ENCODE measurements at regions not wholly inside any gene's neighbourhood (a gene's known extent, or its start where the extent isn't known, plus 50 kb on each side); places are given as distances from the start of the nearest gene placed in this dataset.

- no peak overlapping the region for H2BK12ac ChIP-seq (ENCODE audit: low read length in 2 of 2)
- H3K27ac ChIP-seq (ENCODE audit: low read length, poor library complexity, severe bottlenecking): no peak overlapping the region
- H3K79me1 ChIP-seq (replicated peaks; ENCODE audit: low read length, poor library complexity, severe bottlenecking): no peaks in the 10 kb centered on the region
- H2BK120ac ChIP-seq (ENCODE audit: low read depth, low read length): no peak overlapping the region
- H3K4me1 ChIP-seq (ENCODE audit: control insufficient read depth, insufficient read depth, low read depth, low read length): no peaks in the 10 kb centered on the region
- H2BK15ac ChIP-seq (ENCODE audit: low read depth, poor library complexity, severe bottlenecking): no peak overlapping the region
- no peak for DNase-seq
- H3K18ac ChIP-seq (ENCODE audit: low read depth in 1 of 2, low read length in 2 of 2): no peak overlapping the region
- H3K36me3 ChIP-seq (ENCODE audit: control insufficient read depth in 1 of 2, insufficient read depth in 2 of 2, low read depth in 1 of 2, low read length in 2 of 2): no peaks in the 10 kb centered on the region
- no peak overlapping the region for H3K9ac ChIP-seq (ENCODE audit: low read length)
- H3K23ac ChIP-seq (ENCODE audit: low read length in 2 of 2): no peak overlapping the region
- no peak overlapping the region for H2AFZ ChIP-seq (ENCODE audit: low read depth, low read length)
- H3K4me3 ChIP-seq (ENCODE audit: insufficient read depth in 1 of 2, low read depth in 1 of 2, low read length in 2 of 2): no peak overlapping the region
- peaks cover 6% of the 10 kb centered on the region for H3K9me3 ChIP-seq (ENCODE audit: control insufficient read depth, low read length)
- WGBS: 91% methylated on average over 4 of the region's 5 CpGs
- H4K91ac ChIP-seq (ENCODE audit: low read length): no peak overlapping the region
- H2BK5ac ChIP-seq (ENCODE audit: low read depth, low read length, poor library complexity, severe bottlenecking): no peak overlapping the region
- no peak overlapping the region for H3K4ac ChIP-seq (ENCODE audit: low read depth in 1 of 2, low read length in 2 of 2)
- H3K27me3 ChIP-seq (ENCODE audit: control insufficient read depth in 1 of 2, insufficient read depth in 1 of 2, low read length in 2 of 2): peaks cover 0 to 4% of the 10 kb centered on the region in 2 experiments
- H3K14ac ChIP-seq (ENCODE audit: low read length in 2 of 2): no peak overlapping the region
- no peak overlapping the region for H4K8ac ChIP-seq (ENCODE audit: low read length)
- H2AK5ac ChIP-seq (ENCODE audit: low read length, severe bottlenecking): no peak overlapping the region
- H3K4me2 ChIP-seq (ENCODE audit: low read length, poor library complexity, severe bottlenecking): no peak overlapping the region
Observed at GRCh38 chr3:16824081-16824696, 60.6 kb upstream of the PLCL2 start.

- H2BK5ac ChIP-seq (ENCODE audit: low read depth, low read length, poor library complexity, severe bottlenecking): no peak overlapping the region
- H4K8ac ChIP-seq (ENCODE audit: low read length): no peak overlapping the region
- H2BK120ac ChIP-seq (ENCODE audit: low read depth, low read length): no peak overlapping the region
- H3K9me3 ChIP-seq (ENCODE audit: control insufficient read depth, low read length): no peaks in the 10 kb centered on the region
- no peak for DNase-seq
- no peaks in the 10 kb centered on the region for H3K36me3 ChIP-seq (ENCODE audit: control insufficient read depth in 1 of 2, insufficient read depth in 2 of 2, low read depth in 1 of 2, low read length in 2 of 2)
- no peak overlapping the region for H2AK5ac ChIP-seq (ENCODE audit: low read length, severe bottlenecking)
- no peak overlapping the region for H3K27ac ChIP-seq (ENCODE audit: low read length, poor library complexity, severe bottlenecking)
- no peaks in the 10 kb centered on the region for H3K4me1 ChIP-seq (ENCODE audit: control insufficient read depth, insufficient read depth, low read depth, low read length)
- H4K91ac ChIP-seq (ENCODE audit: low read length): no peak overlapping the region
- H2BK12ac ChIP-seq (ENCODE audit: low read length in 2 of 2): no peak overlapping the region
- H3K23ac ChIP-seq (ENCODE audit: low read length in 2 of 2): no peak overlapping the region
- 78% methylated on average over 4 of the region's 5 CpGs for WGBS
- no peak overlapping the region for H2BK15ac ChIP-seq (ENCODE audit: low read depth, poor library complexity, severe bottlenecking)
- no peak overlapping the region for H3K18ac ChIP-seq (ENCODE audit: low read depth in 1 of 2, low read length in 2 of 2)
- H2AFZ ChIP-seq (ENCODE audit: low read depth, low read length): no peak overlapping the region
- H3K79me1 ChIP-seq (replicated peaks; ENCODE audit: low read length, poor library complexity, severe bottlenecking): no peaks in the 10 kb centered on the region
- no peak overlapping the region for H3K4me3 ChIP-seq (ENCODE audit: insufficient read depth in 1 of 2, low read depth in 1 of 2, low read length in 2 of 2)
- H3K27me3 ChIP-seq (ENCODE audit: control insufficient read depth in 1 of 2, insufficient read depth in 1 of 2, low read length in 2 of 2): peaks cover 0 to 4% of the 10 kb centered on the region in 2 experiments
- H3K9ac ChIP-seq (ENCODE audit: low read length): peak overlapping the region; percentile 23
- H3K4ac ChIP-seq (ENCODE audit: low read depth in 1 of 2, low read length in 2 of 2): no peak overlapping the region
- no peak overlapping the region for H3K14ac ChIP-seq (ENCODE audit: low read length in 2 of 2)
- H3K4me2 ChIP-seq (ENCODE audit: low read length, poor library complexity, severe bottlenecking): no peak overlapping the region
Observed at GRCh38 chr3:16825617-16826204, 59.0 kb upstream of the PLCL2 start.

GRCh38 chr3:16828815-16829214, 55.9 kb upstream of the PLCL2 start:
- Histone ChIP-seq H2AK5ac (ENCODE audit: low read length, severe bottlenecking) (no peak overlapping the region), H3K4me1 (ENCODE audit: control insufficient read depth, insufficient read depth, low read depth, low read length) (no peaks in the 10 kb centered on the region), H3K14ac (ENCODE audit: low read length in 2 of 2) (no peak overlapping the region), H2AFZ (ENCODE audit: low read depth, low read length) (no peak overlapping the region), H3K9me3 (ENCODE audit: control insufficient read depth, low read length) (no peaks in the 10 kb centered on the region), H3K27ac (ENCODE audit: low read length, poor library complexity, severe bottlenecking) (no peak overlapping the region), H2BK120ac (ENCODE audit: low read depth, low read length) (no peak overlapping the region), H3K4me2 (ENCODE audit: low read length, poor library complexity, severe bottlenecking) (no peak overlapping the region), H2BK12ac (ENCODE audit: low read length in 2 of 2) (no peak overlapping the region), H4K8ac (ENCODE audit: low read length) (no peak overlapping the region), H2BK5ac (ENCODE audit: low read depth, low read length, poor library complexity, severe bottlenecking) (no peak overlapping the region), H3K23ac (ENCODE audit: low read length in 2 of 2) (no peak overlapping the region), H3K36me3 (ENCODE audit: control insufficient read depth in 1 of 2, insufficient read depth in 2 of 2, low read depth in 1 of 2, low read length in 2 of 2) (no peaks in the 10 kb centered on the region), H3K9ac (ENCODE audit: low read length) (peak overlapping the region; percentile 67), H3K4me3 (ENCODE audit: insufficient read depth in 1 of 2, low read depth in 1 of 2, low read length in 2 of 2) (no peak overlapping the region), H3K79me1 (replicated peaks; ENCODE audit: low read length, poor library complexity, severe bottlenecking) (no peaks in the 10 kb centered on the region), H3K27me3 (ENCODE audit: control insufficient read depth in 1 of 2, insufficient read depth in 1 of 2, low read length in 2 of 2) (no peaks in the 10 kb centered on the region), H3K18ac (ENCODE audit: low read depth in 1 of 2, low read length in 2 of 2) (no peak overlapping the region), H4K91ac (ENCODE audit: low read length) (no peak overlapping the region), H3K4ac (ENCODE audit: low read depth in 1 of 2, low read length in 2 of 2) (no peak overlapping the region), H2BK15ac (ENCODE audit: low read depth, poor library complexity, severe bottlenecking) (no peak overlapping the region)
- WGBS: 31% methylated on average over 3 of the region's 3 CpGs
- peak; percentile 25 for DNase-seq

DNA sequence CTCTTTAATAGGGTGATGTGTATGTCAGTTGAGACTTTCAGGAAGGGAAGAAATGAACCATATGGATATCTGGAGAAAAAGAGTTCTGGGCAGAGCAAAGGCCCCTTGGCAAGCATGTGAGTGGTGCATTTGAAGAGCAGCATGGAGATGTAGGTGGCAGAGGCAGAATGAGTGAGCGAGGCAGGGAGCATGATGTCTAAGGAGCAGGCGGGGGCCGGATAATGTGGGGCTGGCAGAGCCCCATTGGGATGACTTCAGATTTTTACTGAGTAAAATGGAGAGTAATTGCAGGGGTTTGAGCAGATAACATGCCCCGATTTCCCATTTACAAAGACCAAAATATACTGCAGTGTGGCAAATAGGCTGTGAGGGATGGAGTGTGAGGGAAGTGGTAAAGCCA, 52.9 kb upstream of the PLCL2 start:
- no peak overlapping the region for H3K4me2 ChIP-seq (ENCODE audit: low read length, poor library complexity, severe bottlenecking)
- 93% methylated on average over 4 of the region's 4 CpGs for WGBS
- no peak overlapping the region for H3K27ac ChIP-seq (ENCODE audit: low read length, poor library complexity, severe bottlenecking)
- no peak overlapping the region for H3K4ac ChIP-seq (ENCODE audit: low read depth in 1 of 2, low read length in 2 of 2)
- H4K8ac ChIP-seq (ENCODE audit: low read length): no peak overlapping the region
- H3K4me3 ChIP-seq (ENCODE audit: insufficient read depth in 1 of 2, low read depth in 1 of 2, low read length in 2 of 2): no peak overlapping the region
- no peak overlapping the region for H3K9ac ChIP-seq (ENCODE audit: low read length)
- no peaks in the 10 kb centered on the region for H3K9me3 ChIP-seq (ENCODE audit: control insufficient read depth, low read length)
- H3K14ac ChIP-seq (ENCODE audit: low read length in 2 of 2): no peak overlapping the region
- H2AFZ ChIP-seq (ENCODE audit: low read depth, low read length): no peak overlapping the region
- H3K27me3 ChIP-seq (ENCODE audit: control insufficient read depth in 1 of 2, insufficient read depth in 1 of 2, low read length in 2 of 2): no peaks in the 10 kb centered on the region
- no peak overlapping the region for H2BK5ac ChIP-seq (ENCODE audit: low read depth, low read length, poor library complexity, severe bottlenecking)
- no peaks in the 10 kb centered on the region for H3K79me1 ChIP-seq (replicated peaks; ENCODE audit: low read length, poor library complexity, severe bottlenecking)
- no peaks in the 10 kb centered on the region for H3K36me3 ChIP-seq (ENCODE audit: control insufficient read depth in 1 of 2, insufficient read depth in 2 of 2, low read depth in 1 of 2, low read length in 2 of 2)
- no peak overlapping the region for H2BK15ac ChIP-seq (ENCODE audit: low read depth, poor library complexity, severe bottlenecking)
- H2BK120ac ChIP-seq (ENCODE audit: low read depth, low read length): no peak overlapping the region
- no peak overlapping the region for H4K91ac ChIP-seq (ENCODE audit: low read length)
- DNase-seq: no peak
- H2BK12ac ChIP-seq (ENCODE audit: low read length in 2 of 2): no peak overlapping the region
- no peaks in the 10 kb centered on the region for H3K4me1 ChIP-seq (ENCODE audit: control insufficient read depth, insufficient read depth, low read depth, low read length)
- no peak overlapping the region for H2AK5ac ChIP-seq (ENCODE audit: low read length, severe bottlenecking)
- H3K23ac ChIP-seq (ENCODE audit: low read length in 2 of 2): no peak overlapping the region
- no peak overlapping the region for H3K18ac ChIP-seq (ENCODE audit: low read depth in 1 of 2, low read length in 2 of 2)

Data from mesenchymal stem cell (in vitro differentiated cells and primary cell).